HepG2 (cell line): ENCODE measurements at regions not wholly inside any gene's neighbourhood (a gene's known extent, or its start where the extent isn't known, plus 50 kb on each side); places are given as distances from the start of the nearest gene placed in this dataset.

Experiments used
- ATAC-seq: fragments of 200-7000 bp; cut with Tn5 transposase; 3 replicates; pipeline ENCODE4 v1.9.1; 2020; ENCODE audit warnings: mild to moderate bottlenecking, moderate library complexity
- BruUV-seq: library from RNA; stranded (reverse); fragments of 400-500 nt; replicated peaks from 2 replicates; lab custom pipeline; 2021; lab: Mats Ljungman, UMichigan
- CTCF ChIA-PET: fragments of 300-600 bp; formaldehyde crosslinking; extraction: SDS; loops from one replicate; lab custom pipeline; 2021; ENCODE audit warnings: low total read pairs, inconsistent platforms, low intra/inter-chr PET ratio; lab: Yijun Ruan, JAX
- POLR2A ChIA-PET: fragments of 350-600 bp; sonication (Branson Sonifier 250); formaldehyde crosslinking; loops from one replicate; lab custom pipeline; 2020; ENCODE audit warnings: antibody characterized with exemption, inconsistent platforms; lab: Yijun Ruan, JAX
- DNase-seq: peaks from one replicate; pipeline ENCODE4 v3.0.0-alpha.2; 2015; ENCODE audit warnings: low spot score
- FAIRE-seq: peaks from 3 replicates; lab custom pipeline; 2011; peaks lifted over from hg19 to GRCh38; lab: Jason Lieb, UNC
- H2AFZ ChIP-seq: one replicate; pipeline ENCODE4 v1.6.1; 2011; ENCODE audit warnings: low read length, inconsistent platforms
- H3K27ac ChIP-seq: fragments of 300-600 bp; 3 replicates; pipeline ENCODE4 v1.8.0; 2011; ENCODE audit warnings: mixed run types, mild to moderate bottlenecking, mixed read lengths, low read length, inconsistent platforms; ENCODE audit not compliant: insufficient read depth; ENCODE audit errors: extremely low read length
- H3K27me3 ChIP-seq, 2 experiments: fragments of 200-600 bp in 1 of 2; 2 replicates in 1 of 2; 3 replicates in 1 of 2; pipeline versions ENCODE4 v1.6.0 to v1.8.0; 2011; ENCODE audit warnings: low read length in 2 of 2, mild to moderate bottlenecking in 2 of 2, moderate library complexity in 2 of 2, inconsistent platforms in 1 of 2; ENCODE audit not compliant: insufficient read depth in 2 of 2, control insufficient read depth in 1 of 2
- H3K36me3 ChIP-seq, 2 experiments: fragments of 200-600 bp in 1 of 2; replicated peaks in 1 of 2; 2 replicates in 1 of 2; 3 replicates in 1 of 2; pipeline versions ENCODE4 v1.5.1 to v1.8.0; 2011; ENCODE audit warnings: low read length in 2 of 2, inconsistent platforms in 1 of 2; ENCODE audit not compliant: insufficient read depth in 2 of 2, control insufficient read depth in 1 of 2
- H3K4me1 ChIP-seq: 2 replicates; pipeline ENCODE4 v1.5.1; 2012; ENCODE audit warnings: low read length, inconsistent platforms; ENCODE audit not compliant: insufficient read depth
- H3K4me2 ChIP-seq: 2 replicates; pipeline ENCODE4 v1.6.0; 2011; ENCODE audit warnings: low read depth, low read length, inconsistent platforms
- H3K4me3 ChIP-seq, 3 experiments: fragments of 200-600 bp in 1 of 3; sonication (generic), shearing (Covaris generic) in 1 of 3; replicated peaks in 1 of 3; 2 replicates each; pipeline ENCODE4 v1.5.1; 2011 to 2016; ENCODE audit warnings: low read length in 3 of 3, inconsistent platforms in 2 of 3, low read depth in 2 of 3, mild to moderate bottlenecking in 2 of 3, control low read depth in 1 of 3, mixed read lengths in 1 of 3; ENCODE audit not compliant: insufficient read depth in 1 of 3
- H3K79me2 ChIP-seq: one replicate; pipeline ENCODE4 v1.6.1; 2011; ENCODE audit warnings: low read length, inconsistent platforms; ENCODE audit not compliant: insufficient read depth
- H3K9ac ChIP-seq: 2 replicates; pipeline ENCODE4 v1.6.0; 2011; ENCODE audit warnings: mild to moderate bottlenecking, low read depth, low read length, inconsistent platforms; ENCODE audit not compliant: insufficient read depth
- H3K9me3 ChIP-seq: 2 replicates; pipeline ENCODE4 v1.5.1; 2012; ENCODE audit warnings: mild to moderate bottlenecking, low read length
- H4K20me1 ChIP-seq: 2 replicates; pipeline ENCODE4 v1.6.0; 2011; ENCODE audit warnings: inconsistent platforms, mild to moderate bottlenecking, low read length, moderate library complexity; ENCODE audit not compliant: insufficient read depth
- ATF7 ChIP-seq, 2 experiments: fragments of 450-650 bp in 1 of 2; sonication (generic) in 1 of 2; formaldehyde crosslinking in 1 of 2; IDR thresholded peaks; 2 replicates each; pipeline versions ENCODE4 v1.4.0 to v1.6.1; 2016 to 2020; ENCODE audit warnings: antibody characterized with exemption in 1 of 2, mild to moderate bottlenecking in 1 of 2, missing genetic modification reagents in 1 of 2
- CREB1 ChIP-seq, 2 experiments: fragments of 450-650 bp in 1 of 2; IDR thresholded peaks; 2 replicates each; pipeline ENCODE4 v1.6.1; 2016 to 2017; ENCODE audit warnings: control low read depth in 1 of 2, mild to moderate bottlenecking in 1 of 2, missing compliant biosample characterization in 1 of 2, missing genetic modification characterization in 1 of 2
- KLF9 ChIP-seq: IDR thresholded peaks from 2 replicates; pipeline ENCODE4 v1.6.1; 2016; ENCODE audit warnings: low read depth
- RXRB ChIP-seq: IDR thresholded peaks from 2 replicates; pipeline ENCODE4 v1.6.1; 2016; ENCODE audit warnings: borderline replicate concordance, missing genetic modification reagents, missing compliant biosample characterization
- ZNF138 ChIP-seq: sonication (generic); formaldehyde crosslinking; IDR thresholded peaks from 2 replicates; pipeline ENCODE4 v1.5.0; 2020; ENCODE audit warnings: mild to moderate bottlenecking, low read depth, missing genetic modification reagents
- ZNF839 ChIP-seq: sonication (generic); formaldehyde crosslinking; IDR thresholded peaks from 2 replicates; pipeline ENCODE4 v1.4.0; 2020; ENCODE audit warnings: missing genetic modification reagents, mild to moderate bottlenecking, borderline replicate concordance
- ZZZ3 ChIP-seq: sonication (generic); formaldehyde crosslinking; IDR thresholded peaks from 2 replicates; pipeline ENCODE4 v1.4.0; 2020; ENCODE audit warnings: missing genetic modification reagents, mild to moderate bottlenecking, borderline replicate concordance
- WGBS: methylation state at CpG from one replicate; pipeline ENCODE4 v1.1.6; 2017; ENCODE audit warnings: low lambda C conversion rate; 5-methylcytosine and 5-hydroxymethylcytosine counted together
- in situ Hi-C: cut with HindIII; loops from 2 replicates; pipeline ENCODE4 v1.10.0; 2017; ENCODE audit warnings: low pct_unique_long_range_greater_than_20kb; ENCODE audit not compliant: extremely low pct_ligation_motif_present
- intact Hi-C: fragments of 100-400 bp; cut with micrococcal nuclease; formaldehyde crosslinking; loops from one replicate; pipeline ENCODE4 v1.10.0; 2022; ENCODE audit not compliant: unreplicated experiment
- TF ChIP-seq, protein P1 (sequence below): sonication (generic); formaldehyde crosslinking; IDR thresholded peaks from 2 replicates; pipeline ENCODE4 v1.4.0; 2020; ENCODE audit warnings: missing genetic modification reagents, mild to moderate bottlenecking, borderline replicate concordance

DNA sequence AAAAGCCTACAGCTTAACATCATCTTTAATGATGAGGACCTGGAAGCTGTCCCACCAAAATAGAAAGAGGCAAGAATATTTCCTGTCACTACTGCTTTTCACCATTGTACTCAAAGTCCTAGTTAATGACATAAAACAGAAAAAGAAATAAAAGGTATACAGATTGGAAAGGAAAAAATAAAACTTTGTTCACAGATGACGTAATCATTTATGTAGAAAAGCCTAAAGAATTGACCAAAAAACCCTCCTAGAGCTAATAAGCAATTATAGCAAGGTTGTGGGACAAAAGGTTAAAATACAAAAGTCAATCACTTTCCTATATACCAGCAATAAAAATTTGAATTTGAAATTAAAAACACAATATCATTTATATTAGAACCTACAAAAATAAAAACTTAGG is 97.2 kb upstream of the MDGA2 start:
- no peaks in the 10 kb centered on the region for H4K20me1 ChIP-seq
- H3K4me2 ChIP-seq: no peak overlapping the region
- in situ Hi-C loops: no loop called here
- H3K9me3 ChIP-seq: peaks cover 18% of the 10 kb centered on the region
- H3K36me3 ChIP-seq: no peaks in the 10 kb centered on the region
- no peak overlapping the region for H2AFZ ChIP-seq
- no peak for ATAC-seq
- no peak overlapping the region for H3K27ac ChIP-seq
- H3K79me2 ChIP-seq: no peaks in the 10 kb centered on the region
- CTCF ChIA-PET: no interaction called here
- DNase-seq: no peak
- POLR2A ChIA-PET: no interaction called here
- no TSS peak for BruUV-seq
- H3K27me3 ChIP-seq: no peaks in the 10 kb centered on the region
- no peak overlapping the region for H3K9ac ChIP-seq
- TF ChIP-seq, protein P1, sequence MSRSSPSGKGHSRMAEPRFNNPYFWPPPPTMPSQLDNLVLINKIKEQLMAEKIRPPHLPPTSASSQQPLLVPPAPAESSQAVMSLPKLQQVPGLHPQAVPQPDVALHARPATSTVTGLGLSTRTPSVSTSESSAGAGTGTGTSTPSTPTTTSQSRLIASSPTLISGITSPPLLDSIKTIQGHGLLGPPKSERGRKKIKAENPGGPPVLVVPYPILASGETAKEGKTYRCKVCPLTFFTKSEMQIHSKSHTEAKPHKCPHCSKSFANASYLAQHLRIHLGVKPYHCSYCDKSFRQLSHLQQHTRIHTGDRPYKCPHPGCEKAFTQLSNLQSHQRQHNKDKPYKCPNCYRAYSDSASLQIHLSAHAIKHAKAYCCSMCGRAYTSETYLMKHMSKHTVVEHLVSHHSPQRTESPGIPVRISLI (CRISPR knock-in tag): no peak
- TF ChIP-seq KLF9 (no peak), CREB1 (IDR thresholded peaks at IDR 0.05) (peak; percentile 62; the same call in 1 of the 2 replicates), CREB1 (CRISPR knock-in tag; IDR thresholded peaks at IDR 0.05) (no peak), ATF7 (IDR thresholded peaks at IDR 0.05) (peak; percentile 98), ATF7 (CRISPR knock-in tag; IDR thresholded peaks at IDR 0.05) (no peak), ZNF839 (CRISPR knock-in tag) (no peak), RXRB (CRISPR knock-in tag) (no peak), ZZZ3 (CRISPR knock-in tag) (no peak), ZNF138 (CRISPR knock-in tag) (no peak)
- intact Hi-C loops: no loop called here
- 3% methylated on average over 1 of the region's 1 CpG for WGBS
- no peak overlapping the region for H3K4me3 ChIP-seq
- no peak for FAIRE-seq
- no peaks in the 10 kb centered on the region for H3K4me1 ChIP-seq
